ENCODE measurements at regions not wholly inside any gene's neighbourhood (a gene's known extent, or its start where the extent isn't known, plus 50 kb on each side); places are given as distances from the start of the nearest gene placed in this dataset.

- TF ChIP-seq CTCF (IDR thresholded peaks at IDR 0.05) (no peak), EP300 (IDR thresholded peaks at IDR 0.05) (no peak), POLR2A (IDR thresholded peaks at IDR 0.05) (no peak)
Observed at GRCh38 chr6:2434116-2434515, 188.7 kb upstream of the GMDS start.
